ENCODE measurements at regions not wholly inside any gene's neighbourhood (a gene's known extent, or its start where the extent isn't known, plus 50 kb on each side); places are given as distances from the start of the nearest gene placed in this dataset.

DNA sequence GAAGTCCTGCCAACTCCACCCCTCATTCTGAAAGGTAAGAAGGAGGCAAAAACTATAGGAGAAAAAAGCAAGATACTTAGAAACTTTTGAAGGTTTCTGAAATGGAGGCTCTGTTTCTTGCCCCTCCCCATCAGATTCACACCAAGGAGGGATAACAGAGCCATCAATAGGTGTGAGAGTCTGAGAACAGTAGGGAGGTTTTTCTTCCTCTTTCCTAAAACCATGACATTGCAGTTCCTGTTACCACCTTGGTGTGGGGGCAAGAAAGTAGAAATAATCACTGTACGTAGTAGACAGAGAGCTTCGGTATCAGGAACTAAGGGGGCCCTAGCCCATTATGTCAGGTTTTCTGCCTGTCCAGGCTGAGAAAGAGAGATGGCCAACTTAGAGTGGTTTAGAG lies 333.3 kb upstream of the SYNCRIP start:
- DNase-seq (ENCODE audit: low spot score) = no peak
- Mint-ChIP-seq H3K9me3 (peaks cover 4% of the 10 kb centered on the region), H3K4me3 (no peak overlapping the region), H3K27me3 (ENCODE audit: insufficient read depth) (no peaks in the 10 kb centered on the region), H3K36me3 (ENCODE audit: low read depth) (no peaks in the 10 kb centered on the region), H3K27ac (no peak overlapping the region), H3K4me1 (ENCODE audit: low read depth) (no peaks in the 10 kb centered on the region)
- intact Hi-C loops (cut with micrococcal nuclease) = no loop called here

GRCh38 chr6:85971238-85971637 lies 328.6 kb upstream of the SYNCRIP start:
- no peak overlapping the region for H3K4me3 Mint-ChIP-seq
- H3K27me3 Mint-ChIP-seq (ENCODE audit: insufficient read depth) = no peaks in the 10 kb centered on the region
- intact Hi-C loops (cut with micrococcal nuclease) = no loop called here
- H3K27ac Mint-ChIP-seq = no peak overlapping the region
- H3K9me3 Mint-ChIP-seq = peaks cover 4% of the 10 kb centered on the region
- DNase-seq (ENCODE audit: low spot score) = no peak
- no peaks in the 10 kb centered on the region for H3K36me3 Mint-ChIP-seq (ENCODE audit: low read depth)
- no peaks in the 10 kb centered on the region for H3K4me1 Mint-ChIP-seq (ENCODE audit: low read depth)

- intact Hi-C loops (cut with micrococcal nuclease) = no loop called here
Measured at GRCh38 chr6:85966828-85967227, 324.1 kb upstream of the SYNCRIP start.

GRCh38 chr6:85961746-85962145 lies 319.1 kb upstream of the SYNCRIP start:
- Mint-ChIP-seq H3K9me3 (peaks cover 4% of the 10 kb centered on the region), H3K27me3 (ENCODE audit: insufficient read depth) (no peaks in the 10 kb centered on the region), H3K27ac (no peak overlapping the region), H3K4me3 (no peak overlapping the region), H3K4me1 (ENCODE audit: low read depth) (no peaks in the 10 kb centered on the region), H3K36me3 (ENCODE audit: low read depth) (no peaks in the 10 kb centered on the region)
- intact Hi-C loops (cut with micrococcal nuclease) = no loop called here
- no peak for DNase-seq (ENCODE audit: low spot score)

More at GRCh38 chr6:85966828-85967227, 324.1 kb upstream of the SYNCRIP start:
- Mint-ChIP-seq H3K4me3 (no peak overlapping the region), H3K27me3 (ENCODE audit: insufficient read depth) (no peaks in the 10 kb centered on the region), H3K27ac (no peak overlapping the region), H3K4me1 (ENCODE audit: low read depth) (no peaks in the 10 kb centered on the region), H3K36me3 (ENCODE audit: low read depth) (no peaks in the 10 kb centered on the region), H3K9me3 (no peaks in the 10 kb centered on the region)
- no peak for DNase-seq (ENCODE audit: low spot score)

DNA sequence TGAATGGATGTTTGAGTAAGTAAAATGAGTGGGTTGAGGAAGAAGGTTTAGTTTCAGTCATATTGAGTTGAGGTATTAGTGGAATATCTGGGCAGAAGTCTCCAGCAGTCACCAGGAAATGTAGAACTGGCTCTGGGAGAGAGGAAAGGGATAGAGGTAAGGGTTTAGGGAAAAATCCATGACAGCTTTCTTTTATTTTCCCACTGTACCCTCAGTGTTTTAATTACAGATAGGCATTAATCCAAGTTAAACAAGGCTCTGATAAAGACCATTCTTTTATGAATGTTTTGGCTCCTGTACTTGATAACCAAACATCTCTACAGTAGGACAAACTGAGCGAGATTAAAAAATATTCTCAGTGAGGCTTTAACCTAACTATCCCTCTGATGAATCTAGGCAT lies 318.4 kb upstream of the SYNCRIP start:
- no peaks in the 10 kb centered on the region for H3K4me1 Mint-ChIP-seq (ENCODE audit: low read depth)
- H3K27me3 Mint-ChIP-seq (ENCODE audit: insufficient read depth) = no peaks in the 10 kb centered on the region
- no peak overlapping the region for H3K27ac Mint-ChIP-seq
- H3K9me3 Mint-ChIP-seq = peaks cover 4% of the 10 kb centered on the region
- intact Hi-C loops (cut with micrococcal nuclease) = no loop called here
- no peak overlapping the region for H3K4me3 Mint-ChIP-seq
- H3K36me3 Mint-ChIP-seq (ENCODE audit: low read depth) = no peaks in the 10 kb centered on the region
- DNase-seq (ENCODE audit: low spot score) = no peak

- Mint-ChIP-seq H3K27me3 (ENCODE audit: insufficient read depth) (no peaks in the 10 kb centered on the region), H3K27ac (no peak overlapping the region), H3K4me1 (ENCODE audit: low read depth) (no peaks in the 10 kb centered on the region), H3K9me3 (no peaks in the 10 kb centered on the region), H3K36me3 (ENCODE audit: low read depth) (no peaks in the 10 kb centered on the region), H3K4me3 (no peak overlapping the region)
- DNase-seq (ENCODE audit: low spot score) = no peak
- intact Hi-C loops (cut with micrococcal nuclease) = no loop called here
Measured at GRCh38 chr6:85948481-85948880, 305.8 kb upstream of the SYNCRIP start.

GRCh38 chr6:85945459-85946185 lies 302.9 kb upstream of the SYNCRIP start:
- Mint-ChIP-seq H3K27me3 (ENCODE audit: insufficient read depth) (no peaks in the 10 kb centered on the region), H3K9me3 (no peaks in the 10 kb centered on the region), H3K36me3 (ENCODE audit: low read depth) (no peaks in the 10 kb centered on the region), H3K4me3 (no peak overlapping the region), H3K4me1 (ENCODE audit: low read depth) (no peaks in the 10 kb centered on the region), H3K27ac (no peak overlapping the region)
- intact Hi-C loops (cut with micrococcal nuclease) = no loop called here
- no peak for DNase-seq (ENCODE audit: low spot score)

GRCh38 chr6:85944776-85945175 lies 302.1 kb upstream of the SYNCRIP start:
- no peak for DNase-seq (ENCODE audit: low spot score)
- H3K36me3 Mint-ChIP-seq (ENCODE audit: low read depth) = no peaks in the 10 kb centered on the region
- intact Hi-C loops (cut with micrococcal nuclease) = no loop called here
- no peaks in the 10 kb centered on the region for H3K9me3 Mint-ChIP-seq
- no peak overlapping the region for H3K4me3 Mint-ChIP-seq
- H3K27ac Mint-ChIP-seq = no peak overlapping the region
- H3K27me3 Mint-ChIP-seq (ENCODE audit: insufficient read depth) = no peaks in the 10 kb centered on the region
- no peaks in the 10 kb centered on the region for H3K4me1 Mint-ChIP-seq (ENCODE audit: low read depth)

DNA sequence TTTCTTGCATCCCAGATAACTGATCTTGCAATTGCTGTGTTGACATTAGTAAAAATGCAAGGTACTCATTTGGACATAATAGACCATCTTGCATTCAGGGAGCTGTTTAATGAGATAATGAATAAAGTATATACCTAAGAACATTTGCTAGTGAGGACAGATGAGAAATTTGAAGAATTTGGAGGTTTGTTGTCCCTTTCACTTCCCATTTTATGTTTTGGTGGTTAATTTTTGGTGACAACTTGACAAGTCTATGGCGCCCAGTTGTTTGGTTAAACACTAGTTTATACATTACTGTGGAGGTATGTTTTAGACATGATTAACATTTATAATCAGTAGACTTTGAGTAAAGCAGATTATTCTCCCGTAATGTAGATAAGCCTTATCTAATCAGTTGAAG lies 300.2 kb upstream of the SYNCRIP start:
- Mint-ChIP-seq H3K27me3 (ENCODE audit: insufficient read depth) (no peaks in the 10 kb centered on the region), H3K27ac (no peak overlapping the region), H3K9me3 (no peaks in the 10 kb centered on the region), H3K4me3 (no peak overlapping the region), H3K4me1 (ENCODE audit: low read depth) (no peaks in the 10 kb centered on the region), H3K36me3 (ENCODE audit: low read depth) (no peaks in the 10 kb centered on the region)
- DNase-seq (ENCODE audit: low spot score) = no peak
- intact Hi-C loops (cut with micrococcal nuclease) = no loop called here

DNA sequence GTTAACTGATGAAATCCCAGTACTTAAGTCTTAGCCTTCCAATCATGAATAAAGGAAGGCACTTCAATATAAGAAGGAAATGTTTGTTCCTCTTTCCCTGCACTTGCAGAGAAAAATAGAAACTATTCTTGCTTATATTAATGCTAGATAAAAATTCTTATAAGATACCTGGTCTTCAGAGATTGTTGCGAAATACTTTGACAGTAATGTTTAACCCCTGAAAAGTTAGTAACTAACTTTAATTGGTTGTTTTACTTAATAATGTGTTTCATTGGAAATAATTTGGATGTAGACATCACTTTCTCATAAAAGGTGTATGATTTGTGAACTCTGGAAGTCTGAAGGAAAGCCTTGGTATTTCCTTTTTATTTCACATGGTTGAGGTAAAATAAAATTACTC lies 294.2 kb upstream of the SYNCRIP start:
- no peak overlapping the region for H3K4me3 Mint-ChIP-seq
- no peaks in the 10 kb centered on the region for H3K27me3 Mint-ChIP-seq (ENCODE audit: insufficient read depth)
- H3K27ac Mint-ChIP-seq = no peak overlapping the region
- H3K4me1 Mint-ChIP-seq (ENCODE audit: low read depth) = no peaks in the 10 kb centered on the region
- peaks cover 7% of the 10 kb centered on the region for H3K9me3 Mint-ChIP-seq
- H3K36me3 Mint-ChIP-seq (ENCODE audit: low read depth) = no peaks in the 10 kb centered on the region
- no peak for DNase-seq (ENCODE audit: low spot score)
- intact Hi-C loops (cut with micrococcal nuclease) = no loop called here

GRCh38 chr6:85923013-85923430 lies 280.3 kb upstream of the SYNCRIP start:
- intact Hi-C loops (cut with micrococcal nuclease) = loop anchor here (5.0 kb wide), 1 partner anchor 269 kb away; no protein-coding TSS in a partner anchor
- no peaks in the 10 kb centered on the region for H3K4me1 Mint-ChIP-seq (ENCODE audit: low read depth)
- no peaks in the 10 kb centered on the region for H3K27me3 Mint-ChIP-seq (ENCODE audit: insufficient read depth)
- H3K4me3 Mint-ChIP-seq = no peak overlapping the region
- no peak overlapping the region for H3K27ac Mint-ChIP-seq
- no peaks in the 10 kb centered on the region for H3K36me3 Mint-ChIP-seq (ENCODE audit: low read depth)
- DNase-seq (ENCODE audit: low spot score) = no peak
- H3K9me3 Mint-ChIP-seq = no peaks in the 10 kb centered on the region

DNA sequence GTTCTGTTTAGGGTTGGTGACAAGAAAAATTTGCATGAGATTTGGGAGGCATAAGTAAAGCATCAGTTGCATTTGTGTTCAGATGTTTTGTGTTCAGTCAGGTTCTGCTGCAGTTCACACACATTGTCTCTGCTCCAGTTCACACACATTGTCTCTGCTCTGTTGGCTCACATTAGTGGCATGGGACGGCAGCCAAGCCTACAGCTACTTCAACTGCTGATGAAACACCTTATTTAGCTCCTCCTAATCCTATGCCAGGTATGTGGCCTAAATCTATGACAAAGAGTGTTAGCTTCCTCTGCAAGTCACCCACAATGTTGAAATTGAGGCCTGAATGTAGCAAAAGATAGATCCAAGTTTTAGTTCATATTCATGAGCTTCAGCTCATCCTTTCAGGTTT lies 278.1 kb upstream of the SYNCRIP start:
- no peak for DNase-seq (ENCODE audit: low spot score)
- no peaks in the 10 kb centered on the region for H3K36me3 Mint-ChIP-seq (ENCODE audit: low read depth)
- no peaks in the 10 kb centered on the region for H3K27me3 Mint-ChIP-seq (ENCODE audit: insufficient read depth)
- no peak overlapping the region for H3K27ac Mint-ChIP-seq
- intact Hi-C loops (cut with micrococcal nuclease) = loop anchor here (5.0 kb wide), 1 partner anchor 272 kb away; no protein-coding TSS in a partner anchor
- no peaks in the 10 kb centered on the region for H3K4me1 Mint-ChIP-seq (ENCODE audit: low read depth)
- H3K4me3 Mint-ChIP-seq = no peak overlapping the region
- H3K9me3 Mint-ChIP-seq = no peaks in the 10 kb centered on the region

GRCh38 chr6:85917522-85917921 lies 274.8 kb upstream of the SYNCRIP start:
- H3K4me3 Mint-ChIP-seq = no peak overlapping the region

DNA sequence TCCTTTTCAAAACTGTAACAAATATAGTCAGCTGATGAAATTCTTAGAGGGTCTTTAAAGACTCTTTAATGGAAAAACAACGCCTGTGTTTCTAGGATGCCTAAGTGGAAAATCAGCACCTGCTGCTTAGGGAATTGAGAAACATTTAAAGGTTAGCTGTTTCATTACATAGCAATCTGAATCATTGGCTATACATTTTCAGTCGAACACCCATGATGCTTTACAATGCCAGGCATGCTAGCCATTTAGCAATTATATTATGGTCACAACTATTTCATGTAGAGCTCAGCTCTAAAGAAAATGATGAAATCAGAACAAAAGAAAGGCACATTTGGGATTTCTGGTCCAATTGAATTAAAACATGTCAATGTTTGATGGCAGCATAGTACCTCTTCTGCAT lies 270.3 kb upstream of the SYNCRIP start:
- Mint-ChIP-seq H3K27ac (no peak overlapping the region), H3K4me3 (no peak overlapping the region), H3K36me3 (ENCODE audit: low read depth) (no peaks in the 10 kb centered on the region), H3K9me3 (no peaks in the 10 kb centered on the region), H3K27me3 (ENCODE audit: insufficient read depth) (no peaks in the 10 kb centered on the region), H3K4me1 (ENCODE audit: low read depth) (no peaks in the 10 kb centered on the region)
- intact Hi-C loops (cut with micrococcal nuclease) = no loop called here
- DNase-seq (ENCODE audit: low spot score) = no peak

More at GRCh38 chr6:85917522-85917921, 274.8 kb upstream of the SYNCRIP start:
- H3K36me3 Mint-ChIP-seq (ENCODE audit: low read depth) = no peaks in the 10 kb centered on the region
- H3K4me1 Mint-ChIP-seq (ENCODE audit: low read depth) = no peaks in the 10 kb centered on the region
- no peaks in the 10 kb centered on the region for H3K9me3 Mint-ChIP-seq
- intact Hi-C loops (cut with micrococcal nuclease) = no loop called here
- H3K27me3 Mint-ChIP-seq (ENCODE audit: insufficient read depth) = no peaks in the 10 kb centered on the region
- no peak overlapping the region for H3K27ac Mint-ChIP-seq
- no peak for DNase-seq (ENCODE audit: low spot score)

Data from activated T-helper 1 cell treated with anti-CD3 and anti-CD28 coated beads, Interleukin-12 subunit alpha, Interleukin-12 subunit beta, Interleukin-2, Interleukin-4 antibody, amounts not matched to agents 30 ng/mL and 10 ng/mL and 1 ng/mL, durations not matched to agents 14 hours and 24 hours and 36 hours (primary cell).